ENCODE measurements at regions not wholly inside any gene's neighbourhood (a gene's known extent, or its start where the extent isn't known, plus 50 kb on each side); places are given as distances from the start of the nearest gene placed in this dataset.
"Not testable (repeated sequence)": the region's sequence is repeated elsewhere in the genome, so short reads cannot be mapped to it uniquely, and the experiment has no call there.

- no peak for DNase-seq
Observed at GRCh38 chr5:56763711-56764466, 51.5 kb upstream of the MAP3K1 start.

DNA sequence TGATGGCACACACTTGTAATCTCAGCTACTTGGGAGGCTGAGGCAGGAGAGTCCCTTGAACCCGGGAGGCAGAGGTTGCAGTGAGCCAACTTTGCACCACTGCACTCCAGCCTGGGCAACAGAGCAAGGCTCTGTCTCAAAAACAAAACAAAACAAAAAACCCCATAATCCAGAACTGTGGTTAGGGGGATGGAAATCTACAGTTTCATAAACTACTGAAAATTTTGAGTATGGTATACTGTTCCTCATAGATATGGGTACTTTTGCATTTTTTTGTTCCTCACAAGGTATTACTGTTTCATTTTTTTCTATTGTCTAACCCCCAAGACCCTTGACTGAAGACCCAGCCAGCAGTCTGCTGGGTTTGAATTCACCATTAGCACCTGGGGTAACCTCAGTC, 52.2 kb upstream of the MAP3K1 start:
- DNase-seq: no peak

- no peak for DNase-seq
Observed at GRCh38 chr5:56761151-56761885, 54.0 kb upstream of the MAP3K1 start.

DNA sequence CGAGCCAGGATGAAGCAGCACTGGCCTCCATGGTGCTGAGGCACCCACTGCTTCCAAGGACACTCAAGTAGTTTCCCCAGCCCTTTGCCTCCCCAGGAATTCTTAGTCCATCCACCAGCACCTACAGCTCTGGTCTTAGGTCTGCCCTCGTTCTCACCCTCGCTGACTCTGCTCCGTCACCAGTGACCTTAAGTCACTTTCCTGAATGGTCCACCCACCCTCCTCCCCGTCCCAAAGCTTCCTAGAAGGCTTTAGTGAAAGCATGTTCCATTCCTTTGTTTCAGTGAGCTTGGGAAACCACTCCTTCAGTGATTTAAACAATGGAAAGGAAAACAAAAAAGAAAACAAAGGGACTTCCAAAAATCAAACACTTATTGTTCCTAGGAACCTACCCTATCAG, 54.6 kb upstream of the MAP3K1 start:
- no peak for DNase-seq

DNA sequence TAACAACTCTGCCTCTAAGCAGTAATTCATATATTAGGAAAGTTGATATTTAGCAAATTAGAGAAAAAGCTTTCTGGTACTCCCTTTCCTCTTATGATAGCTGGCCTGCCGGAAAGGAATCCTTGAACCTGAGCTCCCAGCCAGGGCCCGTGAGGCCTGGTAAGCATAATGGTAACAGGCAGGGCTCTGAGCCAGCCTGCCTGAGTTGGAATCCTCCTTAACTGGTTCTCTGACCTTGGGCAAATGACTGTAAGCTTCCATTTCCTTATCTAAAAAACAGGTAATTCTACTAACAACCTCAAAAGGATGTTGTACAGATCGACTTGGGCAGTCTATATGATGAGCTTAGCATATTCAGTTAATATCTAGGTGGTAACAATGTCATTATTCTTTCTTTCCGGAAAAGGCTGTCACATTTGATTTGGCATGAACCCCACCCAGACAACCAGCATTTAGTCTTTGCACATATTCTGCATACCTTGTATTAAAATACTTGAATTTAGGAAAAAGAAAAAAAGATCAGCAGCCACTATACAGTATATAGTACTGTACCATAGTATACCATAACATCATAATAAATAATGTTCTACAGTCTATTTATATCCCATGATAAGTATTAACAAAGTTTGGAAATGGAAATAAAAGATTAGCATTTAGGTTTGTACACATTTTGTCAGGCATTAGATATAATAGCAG, 55.7 kb upstream of the MAP3K1 start:
- no peak for DNase-seq

- DNase-seq: no peak
Observed at GRCh38 chr5:56757077-56757476, 58.3 kb upstream of the MAP3K1 start.

GRCh38 chr5:56755036-56755555, 60.3 kb upstream of the MAP3K1 start:
- no peak for DNase-seq

DNA sequence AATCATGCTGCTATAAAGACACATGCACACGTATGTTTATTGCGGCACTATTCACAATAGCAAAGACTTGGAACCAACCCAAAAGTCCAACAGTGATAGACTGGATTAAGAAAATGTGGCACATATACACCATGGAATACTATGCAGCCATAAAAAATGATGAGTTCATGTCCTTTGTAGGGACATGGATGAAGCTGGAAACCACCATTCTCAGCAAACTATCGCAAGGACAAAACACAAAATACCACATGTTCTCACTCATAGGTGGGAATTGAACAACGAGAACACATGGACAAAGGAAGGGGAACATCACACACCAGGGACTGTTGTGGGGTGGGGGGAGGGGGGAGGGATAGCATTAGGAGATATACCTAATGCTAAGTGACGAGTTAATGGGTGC, 61.8 kb upstream of the MAP3K1 start:
- not testable (repeated sequence) for DNase-seq

- DNase-seq: no peak
Observed at GRCh38 chr5:56751572-56752313, 63.6 kb upstream of the MAP3K1 start.

DNA sequence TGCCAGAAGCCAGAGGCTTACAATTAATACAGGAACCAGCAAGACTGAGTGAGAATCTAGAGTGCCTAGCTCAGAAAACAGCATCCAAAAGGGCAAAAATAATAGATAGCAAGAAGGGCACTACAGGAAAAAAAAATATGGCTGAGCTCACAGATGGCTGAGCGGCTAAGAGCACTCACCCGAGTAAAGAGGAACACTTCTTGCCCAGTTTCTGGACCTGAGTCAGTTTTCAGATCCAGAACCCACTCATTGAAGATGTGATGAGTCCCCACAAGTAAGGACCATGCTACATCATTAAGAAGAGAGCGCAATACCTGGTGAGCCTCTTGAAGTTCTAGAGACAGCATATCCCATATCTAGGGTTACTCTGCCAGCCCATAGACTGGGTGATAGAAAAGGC, 65.5 kb upstream of the MAP3K1 start:
- no peak for DNase-seq

DNA sequence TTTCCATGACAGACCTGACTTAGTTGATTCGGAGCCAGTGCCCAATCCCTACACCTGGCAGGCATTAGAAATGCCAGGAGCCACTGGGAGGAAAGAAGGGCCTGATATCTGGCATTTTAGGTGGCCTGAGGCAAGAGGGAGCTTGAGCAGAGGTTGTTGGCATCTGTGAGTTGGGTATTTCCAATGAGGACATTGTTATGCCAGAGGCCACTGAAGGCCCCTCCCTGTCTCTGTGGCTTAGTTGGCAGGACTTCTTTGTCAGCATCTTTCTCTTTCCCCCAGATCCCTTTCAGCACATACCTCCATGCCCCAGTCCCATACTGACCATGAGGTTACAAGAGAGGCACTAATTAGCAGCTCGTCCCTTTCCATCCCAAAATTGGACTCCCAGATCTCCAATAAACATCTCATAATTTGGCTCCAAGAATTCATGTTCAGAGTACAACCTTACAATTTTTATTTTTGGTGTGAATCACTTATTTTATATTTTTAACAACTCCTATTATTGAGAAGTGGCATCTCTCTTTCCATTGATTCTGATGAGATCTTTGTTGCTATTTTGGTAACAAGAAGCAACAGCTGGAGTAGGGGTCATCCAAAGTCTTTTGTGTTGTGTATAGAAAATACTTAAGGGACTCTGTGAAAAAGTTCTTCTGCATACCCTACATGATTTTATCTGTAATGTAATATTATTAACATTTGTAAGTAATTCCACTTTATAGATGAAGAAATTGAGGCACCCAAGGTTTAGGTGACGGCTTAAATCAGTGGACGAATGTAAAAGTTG, 68.6 kb upstream of the MAP3K1 start:
- no peak for DNase-seq

- DNase-seq: no peak
Observed at GRCh38 chr5:56745864-56746263, 69.5 kb upstream of the MAP3K1 start.

- no peak for DNase-seq
Observed at GRCh38 chr5:56740868-56741267, 74.5 kb upstream of the MAP3K1 start.

DNA sequence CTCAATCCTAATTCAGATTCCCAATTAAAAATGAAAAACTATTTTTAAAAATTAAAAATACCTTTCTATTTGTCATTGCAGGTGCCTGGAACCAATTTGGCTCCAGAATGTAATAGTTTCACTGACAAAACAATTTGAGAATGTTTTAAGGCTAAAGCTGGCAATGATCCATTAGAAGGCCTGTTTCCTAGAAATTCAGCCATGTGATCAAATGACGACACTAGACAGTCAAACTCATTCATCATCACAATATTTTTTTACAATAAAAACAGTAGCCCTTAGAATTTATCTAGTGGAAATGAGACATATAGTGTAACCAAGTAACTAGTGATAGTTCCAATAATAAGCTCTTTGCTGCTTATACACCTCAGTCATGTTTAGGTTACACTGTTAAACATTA, 75.4 kb upstream of the MAP3K1 start:
- no peak for DNase-seq

GRCh38 chr5:56737951-56738606, 77.3 kb upstream of the MAP3K1 start:
- no peak for DNase-seq

GRCh38 chr5:56737002-56737621, 78.2 kb upstream of the MAP3K1 start:
- no peak for DNase-seq

GRCh38 chr5:56735849-56736641, 79.3 kb upstream of the MAP3K1 start:
- DNase-seq: peak; percentile 25

DNA sequence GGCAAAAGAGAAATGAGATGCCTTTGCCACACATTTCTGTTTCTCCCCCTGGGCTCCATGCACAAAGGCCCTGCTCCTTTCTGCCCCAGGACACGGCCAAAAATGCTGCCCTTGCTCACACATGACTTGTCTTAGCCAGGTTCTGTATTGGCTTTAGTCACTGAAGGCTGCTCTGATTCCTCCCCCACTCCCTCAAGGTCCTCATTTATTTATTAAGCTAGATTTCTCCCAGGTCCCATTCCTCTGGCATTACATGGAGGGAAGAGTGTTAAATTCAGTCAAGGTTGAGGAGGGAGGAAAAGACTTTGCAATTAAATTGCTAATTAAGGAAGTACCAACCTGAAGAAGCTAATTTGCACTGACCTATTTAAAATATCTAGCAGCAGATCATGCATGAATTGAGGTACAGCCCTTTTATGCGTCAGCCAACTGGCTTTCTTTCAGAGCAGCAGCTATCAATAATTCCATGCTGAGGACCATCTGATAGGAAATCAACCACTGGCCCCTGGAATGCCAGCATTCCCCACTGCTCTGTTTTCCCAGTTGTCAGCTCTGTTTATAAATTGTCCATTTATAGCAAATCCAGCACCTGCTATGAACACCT, 81.2 kb upstream of the MAP3K1 start:
- no peak for DNase-seq

- DNase-seq: no peak
Observed at GRCh38 chr5:56733580-56733979, 81.8 kb upstream of the MAP3K1 start.

DNA sequence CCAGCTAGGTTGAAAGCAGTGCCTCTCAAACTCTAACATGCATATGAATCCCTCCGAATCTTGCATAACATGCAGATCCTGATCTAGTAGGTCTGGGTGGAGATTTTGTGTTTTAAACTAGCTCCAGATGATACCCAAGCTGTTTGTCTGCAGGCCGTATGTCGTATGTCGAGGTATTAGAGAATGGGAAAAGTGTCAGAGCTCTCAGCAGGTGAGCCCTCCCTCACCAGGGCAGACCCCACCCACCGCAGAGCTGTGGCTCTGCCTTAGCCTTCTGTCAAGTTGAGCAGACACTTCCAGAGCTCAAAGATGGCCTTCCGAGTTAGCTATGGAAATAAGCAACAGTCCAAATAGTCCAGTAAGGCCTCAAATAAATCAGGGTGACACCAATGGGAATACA, 83.2 kb upstream of the MAP3K1 start:
- DNase-seq: no peak
